ENCODE measurements at regions not wholly inside any gene's neighbourhood (a gene's known extent, or its start where the extent isn't known, plus 50 kb on each side); places are given as distances from the start of the nearest gene placed in this dataset.

DNA sequence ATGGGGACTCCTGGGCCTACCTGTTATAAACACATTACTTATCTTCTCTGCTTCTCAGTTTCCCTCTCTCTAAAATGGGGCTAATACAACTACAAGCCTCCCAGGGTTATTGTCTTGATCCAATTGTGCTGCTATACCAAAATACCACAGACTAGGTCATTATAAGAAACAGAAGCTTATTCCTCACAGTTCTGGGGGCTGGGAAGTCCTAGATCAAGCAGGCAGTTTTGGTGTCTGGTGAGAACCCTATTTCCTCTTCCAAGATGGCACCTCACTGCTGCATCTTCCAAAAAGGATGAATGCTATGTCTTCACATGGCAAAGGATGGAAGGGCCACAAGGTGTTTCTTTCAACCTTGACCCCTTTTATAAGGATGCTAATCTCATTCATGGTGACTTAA, 732.9 kb upstream of the TBX3 start:
- no peak for DNase-seq

DNA sequence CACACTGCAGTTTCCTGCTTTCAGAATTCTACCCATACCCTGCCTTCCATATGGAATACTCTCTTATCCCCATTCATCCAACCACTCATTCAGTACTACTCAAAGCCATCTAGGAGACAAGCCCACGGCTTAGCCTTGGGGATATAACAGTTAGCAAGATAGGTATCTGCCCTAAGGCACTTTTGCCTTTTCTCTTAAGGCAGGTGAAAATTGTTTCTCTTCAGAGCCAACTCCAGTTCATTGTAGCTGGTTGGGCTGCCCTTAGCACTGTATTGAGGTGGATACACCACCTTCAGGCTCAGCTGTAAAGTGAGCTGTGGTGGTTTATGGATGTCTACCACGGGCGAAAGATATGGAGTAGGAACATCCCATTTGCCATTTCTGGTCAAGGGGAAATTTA, 729.7 kb upstream of the TBX3 start:
- DNase-seq: no peak

DNA sequence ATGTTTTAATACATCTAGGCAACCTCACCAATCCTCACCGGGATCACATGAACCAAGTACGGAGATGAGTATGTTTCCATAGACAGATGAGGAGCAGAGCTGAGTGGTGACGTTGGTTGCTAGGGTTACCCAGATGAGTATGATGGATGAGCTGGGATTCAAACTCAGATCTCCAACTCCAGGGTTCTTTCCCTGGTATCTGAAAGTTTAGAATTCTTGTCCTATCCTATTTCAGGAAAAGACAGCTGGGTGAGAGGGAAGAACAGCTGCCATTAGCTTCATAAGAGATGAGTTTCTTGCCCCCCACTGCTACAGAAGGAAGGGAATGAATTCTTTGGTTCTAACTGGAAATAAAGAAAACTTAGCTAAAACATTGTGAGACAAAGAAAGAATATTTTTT, 728.9 kb upstream of the TBX3 start:
- no peak for DNase-seq

DNA sequence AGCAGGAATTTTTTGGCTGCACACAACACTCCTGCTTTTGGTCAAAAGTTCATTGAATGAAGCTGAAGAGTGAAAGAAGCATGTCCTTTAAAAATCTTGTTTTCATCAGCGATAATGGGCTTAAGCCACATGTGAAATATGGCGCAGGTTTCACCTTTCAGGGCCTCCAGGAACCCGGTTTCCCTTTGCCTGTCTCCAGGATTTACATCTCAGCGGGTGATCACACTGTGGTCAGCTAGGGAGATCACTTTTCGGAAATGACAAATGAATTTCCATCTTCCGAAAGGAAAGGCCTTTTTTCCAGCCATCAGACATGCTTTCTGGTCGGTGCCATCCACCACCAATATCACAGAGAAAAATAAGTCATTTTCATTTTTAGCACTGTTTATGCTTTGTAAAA, 727.1 kb upstream of the TBX3 start:
- no peak for DNase-seq

DNA sequence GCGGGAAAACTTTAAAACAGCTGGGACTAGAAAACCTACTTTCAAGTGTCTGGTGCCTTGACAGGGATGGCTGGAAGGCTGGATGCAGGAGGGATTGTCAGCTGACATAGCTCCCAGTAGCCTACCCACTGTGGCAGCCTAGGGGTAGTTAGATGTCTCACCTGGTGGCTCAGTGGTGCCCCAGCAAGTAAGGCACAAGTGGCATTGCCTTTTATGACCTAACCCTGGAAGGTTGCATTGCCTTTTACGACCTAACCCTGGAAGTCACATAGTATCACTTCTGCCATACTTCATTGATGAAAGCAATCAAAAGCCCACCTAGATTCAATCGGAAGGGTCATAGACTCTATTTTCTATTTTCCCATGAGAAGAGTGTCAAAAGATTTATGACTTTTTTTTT, 724.7 kb upstream of the TBX3 start:
- no peak for DNase-seq

DNA sequence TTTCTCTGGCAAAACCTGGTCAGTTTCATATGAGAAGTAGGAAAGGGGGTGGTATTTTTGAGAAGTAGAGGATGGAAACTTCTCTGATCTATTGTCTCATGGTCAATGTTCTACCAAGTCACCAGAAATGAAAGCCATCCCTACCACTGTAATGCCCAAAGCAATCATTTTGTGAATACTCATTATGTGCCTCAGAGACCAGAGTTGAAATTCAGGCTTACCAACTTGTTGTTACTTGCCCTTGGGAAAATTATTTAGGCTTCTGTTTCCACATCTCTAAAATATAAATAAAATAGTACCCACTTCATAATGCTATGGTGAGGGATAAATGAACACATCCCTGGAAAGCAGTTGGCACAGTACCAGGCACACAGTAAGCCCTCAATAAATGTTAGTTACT, 723.7 kb upstream of the TBX3 start:
- DNase-seq: no peak

DNA sequence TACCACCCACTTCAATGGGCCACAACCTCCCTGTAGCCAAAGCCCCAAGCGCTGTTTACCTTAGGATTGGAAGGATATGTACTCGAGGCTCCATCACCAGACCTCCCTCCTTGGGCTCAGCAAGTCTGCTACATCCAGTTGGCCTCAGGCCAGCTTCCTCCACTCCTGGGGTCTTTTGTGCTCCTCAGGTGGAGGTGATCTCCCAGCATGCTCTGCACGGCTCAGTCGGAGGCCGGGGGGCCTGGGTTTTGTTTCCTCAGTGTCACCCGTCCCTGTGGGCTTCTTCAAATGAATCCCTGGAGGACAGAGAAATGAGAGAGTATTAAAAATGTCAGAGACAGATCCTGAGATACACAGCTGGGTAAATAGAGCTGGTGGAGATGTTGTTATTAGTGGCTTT, 723.1 kb upstream of the TBX3 start:
- no peak for DNase-seq

DNA sequence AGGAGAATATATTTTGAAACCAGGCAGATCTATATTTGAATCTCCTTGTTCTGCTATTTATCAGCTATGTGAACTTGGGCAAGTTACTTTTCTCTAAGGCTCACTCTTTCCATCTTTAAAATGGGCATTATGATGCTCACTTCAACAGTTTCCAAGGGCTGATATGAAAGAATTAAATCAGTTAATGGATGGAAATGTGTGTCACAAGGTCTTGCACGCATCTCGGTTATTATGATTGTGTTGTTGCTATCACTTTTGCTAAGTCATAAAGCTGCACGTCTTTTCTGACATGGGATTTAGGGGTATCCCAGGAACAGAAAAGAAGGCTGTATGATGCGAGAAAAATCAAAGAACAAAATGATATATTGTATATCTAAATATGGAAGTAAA, 721.5 kb upstream of the TBX3 start:
- no peak for DNase-seq

DNA sequence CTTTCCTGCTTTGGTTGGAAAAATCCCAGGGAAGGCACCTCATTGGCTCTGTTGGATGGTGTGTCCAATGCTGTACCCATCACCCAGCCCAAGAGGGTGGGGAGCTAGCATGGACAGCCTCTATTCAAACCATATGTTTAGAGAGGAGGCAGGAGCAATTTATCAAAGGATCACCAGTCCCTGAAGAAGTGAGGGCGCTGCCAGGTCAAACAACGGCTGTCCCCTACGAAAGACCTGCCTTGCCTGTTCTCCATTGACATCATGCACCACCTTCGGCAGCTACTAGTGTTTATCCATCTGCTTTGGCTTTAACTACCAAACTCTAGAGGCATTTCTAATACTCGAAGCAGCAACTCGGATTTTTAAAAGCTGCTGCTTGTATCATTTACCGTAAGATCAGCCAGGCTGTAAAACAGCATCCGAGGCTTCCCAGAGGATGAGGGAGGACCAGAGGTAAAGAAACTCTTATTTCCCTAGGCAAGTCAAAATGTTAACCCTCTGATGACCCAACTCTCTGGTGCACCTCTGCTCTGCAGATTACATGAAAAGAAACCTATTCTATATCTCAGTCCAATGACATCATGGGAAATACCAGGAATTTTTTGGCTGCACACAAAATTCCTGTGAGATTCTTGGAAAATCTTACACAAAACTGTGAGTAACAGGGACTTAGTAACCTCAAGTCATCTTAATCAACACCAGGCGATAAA, 720.9 kb upstream of the TBX3 start:
- DNase-seq: no peak

DNA sequence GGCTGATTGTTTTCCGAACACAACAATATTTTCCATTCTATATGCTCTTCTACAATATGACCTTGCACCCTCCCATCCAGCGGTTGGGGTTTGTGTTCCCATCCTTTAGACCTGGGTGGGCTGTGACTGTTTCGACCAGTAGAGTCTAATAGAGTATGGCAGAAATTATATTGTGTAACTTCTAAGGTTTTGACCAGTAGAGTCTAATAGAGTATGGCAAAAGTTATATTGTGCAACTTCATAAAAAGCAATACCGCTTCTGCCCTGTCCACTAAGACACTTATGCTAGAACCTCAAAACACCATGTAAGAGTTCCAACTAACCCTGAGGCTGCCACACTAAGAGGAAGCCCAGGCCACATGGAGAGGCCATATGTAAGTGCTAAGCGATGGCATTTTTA, 719.7 kb upstream of the TBX3 start:
- no peak for DNase-seq

DNA sequence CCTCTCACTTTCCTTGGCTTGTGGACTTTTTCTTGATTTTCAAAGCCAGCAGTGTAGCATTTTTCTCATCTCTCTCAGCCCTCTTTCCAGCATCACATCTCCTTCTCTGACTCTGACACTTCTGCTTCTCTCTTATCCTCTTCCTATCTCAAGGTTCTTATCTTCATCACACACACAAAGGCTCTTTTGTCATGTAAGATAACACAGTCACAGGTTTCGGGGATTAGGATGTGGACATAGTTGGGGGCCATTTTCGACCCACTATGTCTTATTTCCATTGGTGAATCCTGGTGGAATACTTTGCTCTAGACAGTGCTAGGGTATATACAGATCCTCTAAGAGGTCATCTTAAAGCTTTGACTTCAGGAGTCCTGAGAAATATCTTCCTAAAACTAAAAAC, 719.3 kb upstream of the TBX3 start:
- DNase-seq: no peak

DNA sequence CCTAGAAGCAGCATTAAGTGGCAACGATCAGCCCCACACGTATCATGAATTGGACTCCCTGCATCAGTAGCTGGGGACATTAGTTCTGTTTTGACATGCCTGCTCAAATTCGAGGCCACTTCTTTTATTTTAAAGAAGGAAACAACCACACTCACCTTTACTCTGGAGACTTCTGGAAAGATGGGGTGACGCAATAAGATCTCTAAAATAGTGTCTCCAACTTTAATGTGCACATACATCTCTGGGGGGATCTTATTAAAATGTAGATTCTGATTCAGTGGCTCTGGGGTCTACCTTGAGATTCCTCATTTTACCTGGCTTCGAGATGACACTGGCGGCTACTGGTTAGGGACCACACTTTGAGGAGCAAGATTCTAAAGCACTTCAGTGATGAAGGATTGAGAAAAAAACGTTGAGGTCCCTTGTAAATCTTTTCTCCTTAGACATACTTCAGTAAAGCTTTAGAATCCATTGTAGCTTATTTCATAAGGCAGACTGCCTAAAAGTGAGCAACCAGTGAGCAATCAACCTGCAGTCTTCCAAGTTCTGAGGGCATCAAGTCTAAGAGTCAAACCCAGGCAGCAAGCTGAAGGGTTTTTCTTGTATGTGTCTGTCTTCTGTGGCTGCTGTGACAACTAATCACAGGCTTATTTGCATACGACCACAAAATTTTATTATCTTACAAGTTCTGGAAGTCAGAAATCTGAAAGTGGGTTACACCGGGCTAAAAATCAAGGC, 718.6 kb upstream of the TBX3 start:
- DNase-seq: no peak

DNA sequence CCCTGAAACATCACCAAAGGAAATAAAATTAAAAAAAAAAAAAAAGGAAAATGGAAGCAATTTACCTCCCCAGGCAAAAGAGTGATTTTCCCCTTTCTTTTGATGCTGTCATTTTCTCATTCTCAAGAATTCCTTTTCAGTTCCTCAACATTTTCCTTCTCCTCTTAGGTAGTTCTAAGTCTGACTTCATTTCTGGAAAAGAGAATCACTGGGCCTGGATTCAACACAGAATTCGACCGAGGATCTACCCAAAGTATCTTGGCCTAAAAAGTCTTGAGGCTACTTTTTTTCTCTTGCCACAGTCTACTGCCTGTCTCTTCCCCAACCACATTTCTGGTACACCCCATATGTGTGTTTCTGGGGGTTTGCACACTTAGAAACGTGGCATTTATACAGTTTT, 717.8 kb upstream of the TBX3 start:
- no peak for DNase-seq

DNA sequence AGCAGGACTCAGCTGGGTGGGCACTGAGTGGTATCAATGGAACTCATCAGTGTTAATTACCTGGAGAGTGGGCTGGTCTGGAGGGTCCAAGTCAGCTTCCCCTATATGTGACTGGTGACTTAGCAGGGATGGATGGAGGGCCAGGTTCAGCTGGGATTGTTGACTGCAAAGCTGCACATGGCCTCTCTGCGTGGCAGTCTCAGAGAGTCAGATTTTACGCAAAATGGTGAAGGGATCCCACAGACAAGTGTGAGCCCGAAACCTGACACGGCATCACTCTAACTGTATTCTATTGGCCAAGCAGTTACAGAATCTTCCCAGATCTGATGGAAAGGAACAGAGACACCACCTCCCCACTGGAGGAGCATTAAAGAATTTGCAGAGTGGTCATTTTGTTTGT, 716.0 kb upstream of the TBX3 start:
- DNase-seq: no peak

DNA sequence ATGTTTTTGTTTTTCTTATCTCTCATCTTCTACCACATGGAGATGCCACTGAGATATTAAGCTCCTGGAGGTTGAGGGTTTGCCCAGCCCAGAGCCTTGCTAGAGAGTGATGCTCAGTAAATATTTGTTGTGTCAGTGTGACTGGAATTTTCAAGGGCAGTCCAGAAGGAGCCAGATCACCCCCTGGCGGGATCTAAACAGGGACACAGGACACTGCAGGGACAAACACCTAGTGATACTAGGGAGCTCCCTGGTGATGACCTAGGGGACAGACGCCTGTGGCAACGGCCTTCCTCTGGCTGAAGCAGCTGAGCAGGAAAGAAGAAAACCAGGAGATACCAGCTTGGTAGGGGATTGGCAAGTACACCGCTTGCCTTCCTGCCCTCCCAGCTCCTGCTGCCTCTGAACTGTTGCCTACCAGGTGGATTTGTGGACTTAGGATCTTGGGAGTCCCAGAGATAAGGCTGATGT, 714.4 kb upstream of the TBX3 start:
- no peak for DNase-seq

DNA sequence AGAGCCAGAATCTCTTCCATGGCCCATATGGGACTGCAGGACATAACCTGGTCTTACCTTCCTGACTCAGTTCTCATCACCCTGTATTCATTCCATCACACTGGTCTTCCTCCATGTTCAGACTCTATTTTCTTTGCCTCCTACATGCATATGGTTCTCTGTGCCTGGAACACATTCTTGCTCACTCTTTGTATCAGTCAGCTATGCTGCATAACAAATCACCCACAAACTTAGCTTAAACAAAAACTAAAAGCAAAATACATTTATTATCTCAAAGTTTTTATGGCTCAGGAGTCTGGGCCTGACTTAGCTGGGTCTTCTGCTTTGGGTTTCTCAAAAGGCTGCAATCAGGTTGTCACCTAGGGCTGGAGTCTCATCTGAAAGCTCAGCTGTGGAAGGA, 712.6 kb upstream of the TBX3 start:
- DNase-seq: no peak

DNA sequence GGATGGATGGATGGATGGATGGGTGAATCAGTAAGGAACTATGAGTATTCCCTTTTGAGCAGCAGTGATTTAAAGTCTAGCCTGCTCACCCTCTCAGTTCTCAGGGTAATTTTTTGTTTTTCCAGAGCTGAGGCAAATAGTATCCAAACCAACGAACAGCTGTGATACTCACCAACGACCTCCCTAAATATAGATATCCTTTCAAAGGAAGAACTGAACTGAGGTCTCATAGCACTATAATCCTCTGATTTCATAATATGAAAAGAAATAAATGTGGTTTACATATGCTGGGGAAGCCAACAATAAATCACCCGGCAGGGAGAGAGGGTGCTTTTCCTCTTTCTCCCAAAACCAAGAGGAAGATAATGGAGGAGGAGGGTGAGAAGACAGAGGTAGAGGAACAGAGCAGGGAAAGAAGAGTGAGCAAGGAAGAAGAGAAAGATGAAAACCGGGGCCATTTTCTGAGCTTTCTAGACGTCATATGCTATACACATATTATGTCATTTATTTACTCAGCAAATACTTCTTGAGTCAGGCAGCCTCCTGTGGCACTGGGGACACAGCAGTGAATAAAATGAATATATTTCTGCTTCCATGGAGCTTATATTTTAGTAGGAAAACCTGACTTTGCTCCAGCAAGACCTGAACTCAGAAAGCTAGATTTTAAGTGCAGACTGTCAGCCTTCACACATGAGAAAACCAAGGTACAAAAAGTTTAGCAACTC, 710.7 kb upstream of the TBX3 start:
- no peak for DNase-seq

DNA sequence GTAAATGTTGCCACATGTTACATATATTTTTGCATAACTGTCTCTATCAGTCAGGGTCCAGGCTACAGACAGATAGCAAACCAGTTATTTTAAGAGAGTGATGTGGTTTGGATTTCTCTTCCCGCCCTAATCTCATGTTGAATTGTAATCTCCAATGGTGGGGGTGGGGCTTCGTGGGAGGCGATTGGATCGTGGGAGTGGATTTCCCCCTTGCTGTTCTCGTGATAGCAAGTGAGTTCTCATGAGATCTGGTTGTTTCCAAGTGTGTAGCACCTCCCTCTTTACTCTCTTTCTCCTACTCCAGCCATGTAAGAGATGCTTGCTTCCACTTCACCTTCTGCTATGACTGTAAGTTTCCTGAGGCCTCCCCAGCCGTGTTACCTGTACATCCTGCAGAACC, 704.2 kb upstream of the TBX3 start:
- DNase-seq: no peak

DNA sequence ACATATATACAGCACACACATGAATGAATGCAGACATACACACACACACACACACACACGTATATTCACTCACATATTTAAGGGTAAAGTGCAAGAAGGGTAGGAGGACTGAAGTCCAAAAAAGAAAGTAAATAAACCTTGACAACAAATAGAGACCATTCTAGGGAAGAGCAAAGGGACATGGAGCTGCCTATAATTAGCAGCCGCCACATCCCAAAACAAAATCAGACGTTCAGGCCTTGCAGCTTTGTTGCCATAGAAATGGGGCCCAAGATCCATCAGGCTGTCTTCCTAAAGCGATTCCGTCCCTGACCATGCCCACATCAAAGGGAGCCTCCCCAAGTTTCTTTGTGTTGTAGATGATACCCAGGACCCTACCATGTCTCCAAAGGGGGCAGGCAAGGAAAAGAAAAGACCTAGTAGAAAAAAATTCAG, 703.5 kb upstream of the TBX3 start:
- DNase-seq: no peak

DNA sequence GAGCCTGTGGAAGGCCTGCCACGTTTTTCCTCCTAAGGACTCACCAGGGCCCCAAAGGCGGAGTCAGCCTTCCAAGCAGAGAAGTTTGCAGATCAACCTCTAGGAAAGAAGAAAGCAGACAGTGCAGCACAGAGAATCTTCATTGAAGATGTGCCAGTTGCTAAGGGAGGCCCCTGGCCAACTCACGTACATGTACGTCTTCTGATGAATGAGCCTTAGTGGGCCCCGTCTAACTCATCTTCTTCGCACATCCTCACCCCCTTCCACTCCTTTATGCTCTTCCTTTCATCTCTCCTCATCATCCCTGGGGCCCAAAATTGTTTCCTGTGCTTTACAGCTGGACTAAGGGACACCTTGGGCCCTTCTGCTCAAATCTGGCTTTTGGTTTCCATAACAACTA, 703.0 kb upstream of the TBX3 start:
- no peak for DNase-seq

DNA sequence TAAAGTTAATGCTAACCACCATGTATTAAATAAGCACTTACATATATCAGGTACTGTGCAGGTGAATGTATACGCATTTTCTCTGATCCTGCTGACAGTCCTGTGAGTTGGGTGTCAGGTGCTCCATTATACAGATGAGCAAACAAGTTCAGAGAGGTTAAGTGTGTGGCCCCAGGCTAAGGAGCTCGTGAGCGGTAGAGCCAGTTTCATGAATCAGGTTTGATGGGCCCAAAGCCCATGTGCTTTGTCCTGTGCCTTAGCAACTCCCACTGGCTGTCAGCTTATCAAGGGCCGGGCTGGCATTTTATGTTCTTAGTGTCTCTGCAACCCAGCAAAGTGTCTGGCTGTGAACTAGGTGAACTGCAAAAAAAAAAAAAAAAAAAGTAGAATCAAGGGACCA, 701.2 kb upstream of the TBX3 start:
- DNase-seq: no peak

DNA sequence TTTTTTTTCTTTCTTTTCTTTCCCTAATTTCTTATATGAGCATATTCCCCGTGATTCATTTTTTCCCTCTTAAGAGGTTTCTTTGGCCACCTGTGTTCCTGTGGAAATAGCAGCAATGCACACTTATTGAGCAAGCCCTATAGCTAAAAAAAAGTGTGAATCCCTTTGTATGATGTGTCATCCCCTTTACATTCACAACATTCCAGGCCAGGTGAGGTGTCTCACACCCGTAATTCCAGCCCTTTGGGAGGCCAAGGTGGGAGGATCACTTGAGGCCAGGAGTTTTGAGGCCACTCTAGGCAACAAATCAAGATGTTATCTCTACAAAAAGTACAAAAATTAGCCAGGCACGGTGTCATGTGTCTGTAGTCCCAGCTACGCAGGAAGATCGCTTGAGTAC, 700.4 kb upstream of the TBX3 start:
- DNase-seq: no peak

DNA sequence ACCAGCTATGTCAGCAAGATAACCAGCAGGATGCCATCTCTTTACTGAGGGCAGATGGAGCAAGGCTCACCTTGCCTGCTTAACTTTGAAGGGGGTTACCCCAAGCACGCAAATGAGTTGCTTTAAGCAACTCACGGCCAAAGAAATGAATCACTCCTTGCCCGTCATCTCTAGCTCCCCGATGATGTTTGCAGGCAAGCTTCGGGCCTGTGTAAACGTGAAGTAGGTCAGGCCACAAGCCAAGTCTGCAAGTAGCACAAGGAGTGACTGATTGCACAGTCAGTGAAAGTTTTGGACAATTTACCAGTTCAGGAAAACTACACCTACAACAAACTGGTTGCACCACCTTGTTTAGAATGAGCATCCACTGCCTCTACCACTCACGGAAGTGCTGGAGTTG, 699.7 kb upstream of the TBX3 start:
- DNase-seq: no peak

DNA sequence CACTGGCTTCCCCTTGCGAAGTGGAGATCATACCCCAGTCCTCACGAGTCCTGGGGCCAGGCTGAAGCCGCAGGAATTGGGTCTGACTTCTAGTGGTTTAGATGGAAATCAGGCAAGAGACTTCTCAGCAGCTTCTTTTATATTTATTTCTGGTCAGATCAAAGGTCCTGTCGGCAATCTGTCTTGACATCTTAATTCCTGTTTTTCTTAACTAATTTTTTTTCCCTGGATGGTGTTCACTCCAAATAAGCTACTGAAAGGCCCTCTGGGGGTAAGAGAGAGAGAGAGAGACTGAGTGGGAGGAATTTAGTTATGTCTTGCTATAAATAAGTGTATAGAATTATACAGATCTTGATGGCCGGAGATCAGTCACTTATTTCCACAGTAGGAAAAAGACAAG, 698.7 kb upstream of the TBX3 start:
- no peak for DNase-seq

Measured in CD4-positive, alpha-beta T cell treated with Interleukin-15 for 1 hour (primary cell).